IMR-90 (cell line): ENCODE measurements at regions not wholly inside any gene's neighbourhood (a gene's known extent, or its start where the extent isn't known, plus 50 kb on each side); places are given as distances from the start of the nearest gene placed in this dataset.

Source experiments
- ATAC-seq: fragments of 200-7000 bp; cut with Tn5 transposase; 2 replicates; pipeline ENCODE4 v1.9.1; 2020; ENCODE audit warnings: low read depth, mild to moderate bottlenecking, moderate library complexity
- BruUV-seq: library from RNA; stranded (reverse); fragments of 400-500 nt; replicated peaks from 2 replicates; lab custom pipeline; 2021; lab: Mats Ljungman, UMichigan
- CTCF ChIA-PET: fragments of 300-600 bp; formaldehyde crosslinking; extraction: SDS; loops from one replicate; lab custom pipeline; 2021; ENCODE audit warnings: antibody characterized with exemption; lab: Yijun Ruan, JAX
- POLR2A ChIA-PET: fragments of 300-600 bp; sonication (Branson Sonifier 250); formaldehyde crosslinking; loops from one replicate; lab custom pipeline; 2022; ENCODE audit warnings: antibody characterized with exemption; ENCODE audit not compliant: unreplicated experiment; lab: Charles Lee
- DNase-seq: peaks from one replicate; pipeline ENCODE4 v3.0.0; 2013
- H2AFZ ChIP-seq: replicated peaks from 2 replicates; pipeline ENCODE3; 2013; ENCODE audit warnings: low read length, mild to moderate bottlenecking; ENCODE audit not compliant: poor library complexity
- H2AK5ac ChIP-seq: 2 replicates; pipeline ENCODE4 v1.6.1; 2013; ENCODE audit warnings: low read depth, low read length, inconsistent platforms
- H2AK9ac ChIP-seq: replicated peaks from 2 replicates; pipeline ENCODE3; 2013; ENCODE audit warnings: mild to moderate bottlenecking, low read depth, low read length, moderate library complexity; ENCODE audit not compliant: poor library complexity
- H2BK120ac ChIP-seq: 2 replicates; pipeline ENCODE4 v1.6.1; 2013; ENCODE audit warnings: low read depth, low read length, inconsistent platforms
- H2BK15ac ChIP-seq: 3 replicates; pipeline ENCODE4 v1.6.1; 2013; ENCODE audit warnings: low read depth, low read length, inconsistent platforms
- H2BK20ac ChIP-seq: 2 replicates; pipeline ENCODE4 v1.6.1; 2013; ENCODE audit warnings: low read depth, mild to moderate bottlenecking, inconsistent platforms, low read length, moderate library complexity
- H2BK5ac ChIP-seq: 2 replicates; pipeline ENCODE4 v1.6.1; 2013; ENCODE audit warnings: mild to moderate bottlenecking, low read depth, low read length, inconsistent platforms; ENCODE audit not compliant: poor library complexity, severe bottlenecking
- H3K14ac ChIP-seq: replicated peaks from 2 replicates; pipeline ENCODE4 v1.6.1; 2013; ENCODE audit warnings: low read depth, low read length, inconsistent platforms
- H3K18ac ChIP-seq: 2 replicates; pipeline ENCODE4 v1.6.1; 2013; ENCODE audit warnings: low read depth, low read length, control low read depth
- H3K23ac ChIP-seq: 2 replicates; pipeline ENCODE4 v1.6.1; 2013; ENCODE audit warnings: low read depth, low read length, inconsistent platforms
- H3K27ac ChIP-seq: 2 replicates; pipeline ENCODE4 v1.5.1; 2013; ENCODE audit warnings: mild to moderate bottlenecking, control low read depth, low read length; ENCODE audit not compliant: insufficient read depth
- H3K27me3 ChIP-seq: 2 replicates; pipeline ENCODE4 v1.6.1; 2013; ENCODE audit warnings: low read length; ENCODE audit not compliant: control insufficient read depth, insufficient read depth
- H3K36me3 ChIP-seq: 2 replicates; pipeline ENCODE4 v1.6.1; 2013; ENCODE audit warnings: low read length, mixed read lengths; ENCODE audit not compliant: control insufficient read depth, insufficient read depth
- H3K4ac ChIP-seq: 2 replicates; pipeline ENCODE4 v1.6.1; 2013; ENCODE audit warnings: low read depth, low read length, inconsistent platforms
- H3K4me1 ChIP-seq: 2 replicates; pipeline ENCODE4 v1.6.1; 2013; ENCODE audit warnings: low read length, mixed read lengths; ENCODE audit not compliant: control insufficient read depth, insufficient read depth
- H3K4me2 ChIP-seq: 2 replicates; pipeline ENCODE4 v1.6.1; 2013; ENCODE audit warnings: low read depth, mild to moderate bottlenecking, control low read depth, low read length, moderate library complexity
- H3K4me3 ChIP-seq: 2 replicates; pipeline ENCODE4 v1.5.1; 2013; ENCODE audit warnings: low read depth, mild to moderate bottlenecking, control low read depth, low read length, moderate library complexity; ENCODE audit not compliant: insufficient read depth
- H3K56ac ChIP-seq: 2 replicates; pipeline ENCODE4 v1.6.1; 2013; ENCODE audit warnings: low read length, inconsistent platforms; ENCODE audit not compliant: insufficient read depth; ENCODE audit errors: extremely low read depth
- H3K79me1 ChIP-seq, 2 experiments: 2 replicates each; pipeline ENCODE4 v1.6.1; 2013; ENCODE audit warnings: low read length in 2 of 2, inconsistent platforms in 1 of 2, low read depth in 1 of 2
- H3K9ac ChIP-seq: 2 replicates; pipeline ENCODE4 v1.6.1; 2013; ENCODE audit warnings: low read depth, low read length, control low read depth
- H3K9me1 ChIP-seq: 2 replicates; pipeline ENCODE4 v1.6.1; 2013; ENCODE audit warnings: low read length, inconsistent platforms; ENCODE audit not compliant: insufficient read depth
- H3K9me3 ChIP-seq: 2 replicates; pipeline ENCODE4 v1.6.1; 2013; ENCODE audit warnings: low read length; ENCODE audit not compliant: control insufficient read depth, insufficient read depth
- H4K20me1 ChIP-seq: 2 replicates; pipeline ENCODE4 v1.6.1; 2013; ENCODE audit warnings: low read length, inconsistent platforms; ENCODE audit not compliant: insufficient read depth
- H4K5ac ChIP-seq: 2 replicates; pipeline ENCODE4 v1.6.1; 2013; ENCODE audit warnings: mild to moderate bottlenecking, low read depth, low read length, control low read depth
- H4K8ac ChIP-seq, 2 experiments: 2 replicates each; pipeline ENCODE4 v1.6.1; 2013; ENCODE audit warnings: low read depth in 2 of 2, low read length in 2 of 2, control low read depth in 1 of 2, inconsistent platforms in 1 of 2
- H4K91ac ChIP-seq: 2 replicates; pipeline ENCODE4 v1.6.1; 2013; ENCODE audit warnings: low read depth, low read length, inconsistent platforms; ENCODE audit not compliant: insufficient read depth
- BHLHE40 ChIP-seq: fragments of 150-350 bp; IDR thresholded peaks from 2 replicates; pipeline ENCODE4 v1.6.1; 2016; ENCODE audit warnings: mild to moderate bottlenecking, low read depth, low read length
- CEBPB ChIP-seq: IDR thresholded peaks from 2 replicates; pipeline ENCODE4 v1.6.1; 2012; ENCODE audit warnings: low read depth, low read length, improper control_type of control experiment
- CHD1 ChIP-seq: IDR thresholded peaks from 2 replicates; pipeline ENCODE4 v1.6.1; 2012; ENCODE audit warnings: low read depth, low read length, improper control_type of control experiment
- CTCF ChIP-seq: conservative IDR thresholded peaks from 2 replicates; pipeline ENCODE4 v1.5.1; 2012; ENCODE audit warnings: mild to moderate bottlenecking, low read depth, low read length, improper control_type of control experiment
- FOS ChIP-seq: fragments of 150-350 bp; IDR thresholded peaks from 2 replicates; pipeline ENCODE4 v1.6.1; 2016; ENCODE audit warnings: low read depth, low read length
- MAFK ChIP-seq: IDR thresholded peaks from 2 replicates; pipeline ENCODE4 v1.6.1; 2012; ENCODE audit warnings: low read depth, low read length, improper control_type of control experiment
- MAZ ChIP-seq: IDR thresholded peaks from 2 replicates; pipeline ENCODE4 v1.6.1; 2012; ENCODE audit warnings: low read depth, mild to moderate bottlenecking, low read length, improper control_type of control experiment, moderate library complexity, borderline replicate concordance
- MXI1 ChIP-seq: IDR thresholded peaks from 2 replicates; pipeline ENCODE4 v1.6.1; 2012; ENCODE audit warnings: low read depth, mild to moderate bottlenecking, low read length, moderate library complexity, borderline replicate concordance
- NFE2L2 ChIP-seq: fragments of 150-350 bp; IDR thresholded peaks from 2 replicates; pipeline ENCODE4 v1.6.1; 2016; ENCODE audit warnings: low read depth, mild to moderate bottlenecking, low read length
- POLR2A ChIP-seq: IDR thresholded peaks from 2 replicates; pipeline ENCODE4 v1.6.1; 2012; ENCODE audit warnings: mild to moderate bottlenecking, low read depth, low read length
- RAD21 ChIP-seq: IDR thresholded peaks from 2 replicates; pipeline ENCODE4 v1.6.1; 2012; ENCODE audit warnings: low read length, improper control_type of control experiment
- RCOR1 ChIP-seq: IDR thresholded peaks from 2 replicates; pipeline ENCODE4 v1.6.1; 2012; ENCODE audit warnings: mild to moderate bottlenecking, low read length, improper control_type of control experiment; ENCODE audit not compliant: insufficient replicate concordance
- RFX5 ChIP-seq: IDR thresholded peaks from 2 replicates; pipeline ENCODE4 v1.8.0; 2012; ENCODE audit warnings: low read depth, mild to moderate bottlenecking, low read length, moderate library complexity
- SMC3 ChIP-seq: fragments of 150-350 bp; IDR thresholded peaks from 2 replicates; pipeline ENCODE4 v1.6.1; 2016; ENCODE audit warnings: low read depth, mild to moderate bottlenecking, antibody characterized with exemption, low read length, moderate library complexity
- WGBS, 2 experiments: methylation state at CpG; one replicate each; pipeline versions ENCODE4 v1.1.5 to v1.1.7; 2013; ENCODE audit warnings: missing lambda C conversion rate in 2 of 2; ENCODE audit not compliant: insufficient read length in 1 of 2; ENCODE audit errors: extremely low coverage in 2 of 2; 5-methylcytosine and 5-hydroxymethylcytosine counted together
- dilution Hi-C: fragments of 300-500 bp; cut with HindIII; formaldehyde crosslinking; loops from one replicate; pipeline ENCODE4 v1.14.3; 2018; ENCODE audit warnings: low sequenced_read_pairs; ENCODE audit not compliant: unreplicated experiment
- in situ Hi-C: fragments of 300-500 bp; cut with MboI; formaldehyde crosslinking; loops from 3 replicates; pipeline ENCODE4 v1.14.3; 2019; ENCODE audit warnings: low sequenced_read_pairs, inconsistent platforms, mixed read lengths
- intact Hi-C: fragments of 100-400 bp; cut with micrococcal nuclease; formaldehyde crosslinking; loops from 2 replicates; pipeline ENCODE4 v1.10.0; 2022
- TF ChIP-seq, protein P1 (sequence below): fragments of 150-350 bp; IDR thresholded peaks from 2 replicates; pipeline ENCODE4 v1.6.1; 2017; ENCODE audit warnings: mild to moderate bottlenecking, antibody characterized with exemption, low read length, low read depth
- TF ChIP-seq, protein P2 (sequence below): fragments of 150-350 bp; IDR thresholded peaks from 2 replicates; pipeline ENCODE4 v1.6.1; 2016; ENCODE audit warnings: low read depth, mild to moderate bottlenecking, low read length, moderate library complexity, borderline replicate concordance

DNA sequence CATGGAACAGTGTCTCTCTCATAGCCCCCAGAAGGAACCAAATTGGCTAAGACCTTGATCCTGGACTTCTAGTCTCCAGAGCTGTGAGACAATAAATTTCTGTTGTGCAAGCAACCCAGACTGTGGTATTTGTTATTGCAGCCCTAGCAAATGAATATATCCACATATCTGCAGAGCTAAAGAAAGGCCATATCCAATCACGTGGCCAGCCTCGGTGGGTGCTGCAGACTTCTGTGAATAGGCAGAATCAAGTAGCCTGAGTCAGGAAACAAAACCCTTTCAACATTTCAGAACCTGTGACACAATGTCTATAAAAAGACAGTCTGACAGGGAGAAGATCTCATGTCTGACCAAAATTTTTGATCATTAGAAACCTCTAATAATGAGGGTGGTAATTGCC is 71.0 kb upstream of the CPM start:
- Histone ChIP-seq H3K4me1 (peaks cover 26% of the 10 kb centered on the region), H3K4ac (no peak overlapping the region), H3K27me3 (no peaks in the 10 kb centered on the region), H2BK120ac (no peak overlapping the region), H3K4me3 (no peak overlapping the region), H3K9me3 (peaks cover 4% of the 10 kb centered on the region; the same call in 1 of the 2 replicates), H4K5ac (no peak overlapping the region; the same call in 1 of the 2 replicates), H3K18ac (no peak overlapping the region), H3K79me1 (no peaks in the 10 kb centered on the region), H2AK9ac (no peak overlapping the region), H3K9ac (no peak overlapping the region), H2BK15ac (no peak overlapping the region), H2BK20ac (no peak overlapping the region), H2AFZ (no peak overlapping the region), H3K9me1 (peaks cover 4% of the 10 kb centered on the region), H3K14ac (no peak overlapping the region), H4K91ac (no peak overlapping the region), H3K36me3 (no peaks in the 10 kb centered on the region), H3K56ac (no peak overlapping the region), H4K20me1 (no peaks in the 10 kb centered on the region), H4K8ac (no peak overlapping the region), H3K23ac (no peak overlapping the region), H2BK5ac (no peak overlapping the region), H2AK5ac (no peak overlapping the region), H3K4me2 (no peak overlapping the region), H3K27ac (no peak overlapping the region)
- ATAC-seq = no peak
- intact Hi-C loops = no loop called here
- in situ Hi-C loops = no loop called here
- no CpG with 5 or more reads among the region's 2 CpGs for WGBS, 2 experiments
- dilution Hi-C loops = no loop called here
- TF ChIP-seq SMC3 (no peak), RCOR1 (no peak), MAFK (no peak), MAZ (no peak), MXI1 (no peak), BHLHE40 (no peak), CHD1 (no peak), RFX5 (no peak), CTCF (no peak), RAD21 (no peak), CEBPB (no peak), NFE2L2 (no peak), FOS (no peak), POLR2A (no peak)
- TF ChIP-seq, protein P1, sequence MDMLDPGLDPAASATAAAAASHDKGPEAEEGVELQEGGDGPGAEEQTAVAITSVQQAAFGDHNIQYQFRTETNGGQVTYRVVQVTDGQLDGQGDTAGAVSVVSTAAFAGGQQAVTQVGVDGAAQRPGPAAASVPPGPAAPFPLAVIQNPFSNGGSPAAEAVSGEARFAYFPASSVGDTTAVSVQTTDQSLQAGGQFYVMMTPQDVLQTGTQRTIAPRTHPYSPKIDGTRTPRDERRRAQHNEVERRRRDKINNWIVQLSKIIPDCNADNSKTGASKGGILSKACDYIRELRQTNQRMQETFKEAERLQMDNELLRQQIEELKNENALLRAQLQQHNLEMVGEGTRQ = no peak
- TF ChIP-seq, protein P2, sequence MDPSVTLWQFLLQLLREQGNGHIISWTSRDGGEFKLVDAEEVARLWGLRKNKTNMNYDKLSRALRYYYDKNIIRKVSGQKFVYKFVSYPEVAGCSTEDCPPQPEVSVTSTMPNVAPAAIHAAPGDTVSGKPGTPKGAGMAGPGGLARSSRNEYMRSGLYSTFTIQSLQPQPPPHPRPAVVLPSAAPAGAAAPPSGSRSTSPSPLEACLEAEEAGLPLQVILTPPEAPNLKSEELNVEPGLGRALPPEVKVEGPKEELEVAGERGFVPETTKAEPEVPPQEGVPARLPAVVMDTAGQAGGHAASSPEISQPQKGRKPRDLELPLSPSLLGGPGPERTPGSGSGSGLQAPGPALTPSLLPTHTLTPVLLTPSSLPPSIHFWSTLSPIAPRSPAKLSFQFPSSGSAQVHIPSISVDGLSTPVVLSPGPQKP = no peak
- no TSS peak for BruUV-seq
- ChIA-PET POLR2A (no interaction called here), CTCF (no interaction called here)
- no peak for DNase-seq
